GM12874 (cell line): ENCODE measurements at regions not wholly inside any gene's neighbourhood (a gene's known extent, or its start where the extent isn't known, plus 50 kb on each side); places are given as distances from the start of the nearest gene placed in this dataset.

Experiments
- TF ChIP-seq, protein P1 (sequence below): IDR thresholded peaks from 2 replicates; pipeline ENCODE4 v1.5.1; 2011; ENCODE audit warnings: low read depth, mild to moderate bottlenecking, control low read depth, low read length, moderate library complexity; ENCODE audit not compliant: insufficient read depth

DNA sequence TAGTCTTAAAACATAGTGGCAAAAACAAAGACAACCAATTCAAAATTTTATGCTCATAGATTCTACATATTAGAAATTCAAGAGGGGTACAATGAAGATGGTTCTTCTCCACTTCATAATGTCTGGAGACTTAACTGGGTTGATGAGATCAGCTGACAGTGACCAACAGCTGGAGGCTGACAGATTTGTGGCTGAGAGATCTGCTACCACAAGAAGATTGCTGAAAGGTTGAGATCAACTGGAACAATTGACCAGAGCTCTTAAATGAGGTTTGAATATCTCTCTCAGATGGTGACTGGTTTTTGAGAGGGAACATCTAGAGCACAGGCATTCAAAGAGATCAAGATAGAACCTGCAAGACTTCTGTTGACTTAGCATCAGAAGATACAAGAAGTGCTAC, 254.1 kb upstream of the ARPP21 start:
- TF ChIP-seq, protein P1, sequence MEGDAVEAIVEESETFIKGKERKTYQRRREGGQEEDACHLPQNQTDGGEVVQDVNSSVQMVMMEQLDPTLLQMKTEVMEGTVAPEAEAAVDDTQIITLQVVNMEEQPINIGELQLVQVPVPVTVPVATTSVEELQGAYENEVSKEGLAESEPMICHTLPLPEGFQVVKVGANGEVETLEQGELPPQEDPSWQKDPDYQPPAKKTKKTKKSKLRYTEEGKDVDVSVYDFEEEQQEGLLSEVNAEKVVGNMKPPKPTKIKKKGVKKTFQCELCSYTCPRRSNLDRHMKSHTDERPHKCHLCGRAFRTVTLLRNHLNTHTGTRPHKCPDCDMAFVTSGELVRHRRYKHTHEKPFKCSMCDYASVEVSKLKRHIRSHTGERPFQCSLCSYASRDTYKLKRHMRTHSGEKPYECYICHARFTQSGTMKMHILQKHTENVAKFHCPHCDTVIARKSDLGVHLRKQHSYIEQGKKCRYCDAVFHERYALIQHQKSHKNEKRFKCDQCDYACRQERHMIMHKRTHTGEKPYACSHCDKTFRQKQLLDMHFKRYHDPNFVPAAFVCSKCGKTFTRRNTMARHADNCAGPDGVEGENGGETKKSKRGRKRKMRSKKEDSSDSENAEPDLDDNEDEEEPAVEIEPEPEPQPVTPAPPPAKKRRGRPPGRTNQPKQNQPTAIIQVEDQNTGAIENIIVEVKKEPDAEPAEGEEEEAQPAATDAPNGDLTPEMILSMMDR = no peak

DNA sequence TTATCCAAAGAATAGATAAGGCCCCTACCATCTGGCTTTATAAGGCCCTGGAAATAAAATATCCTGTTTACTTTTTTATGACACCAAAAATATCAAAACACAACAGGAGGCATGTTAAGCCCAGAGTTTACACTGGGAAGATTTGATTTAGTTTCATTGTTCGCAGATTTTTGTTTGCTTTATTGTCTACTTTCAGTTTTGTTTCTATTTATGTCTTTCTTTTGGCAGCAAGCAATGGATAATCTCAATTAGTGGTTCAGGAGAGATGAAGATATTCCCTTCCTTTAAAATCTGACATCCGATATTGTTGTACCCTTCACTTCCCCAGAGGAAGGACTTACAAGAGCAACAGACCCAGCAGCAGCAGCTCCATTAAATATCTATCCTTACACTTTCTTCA, 249.4 kb upstream of the ARPP21 start:
- TF ChIP-seq, protein P1 = no peak

DNA sequence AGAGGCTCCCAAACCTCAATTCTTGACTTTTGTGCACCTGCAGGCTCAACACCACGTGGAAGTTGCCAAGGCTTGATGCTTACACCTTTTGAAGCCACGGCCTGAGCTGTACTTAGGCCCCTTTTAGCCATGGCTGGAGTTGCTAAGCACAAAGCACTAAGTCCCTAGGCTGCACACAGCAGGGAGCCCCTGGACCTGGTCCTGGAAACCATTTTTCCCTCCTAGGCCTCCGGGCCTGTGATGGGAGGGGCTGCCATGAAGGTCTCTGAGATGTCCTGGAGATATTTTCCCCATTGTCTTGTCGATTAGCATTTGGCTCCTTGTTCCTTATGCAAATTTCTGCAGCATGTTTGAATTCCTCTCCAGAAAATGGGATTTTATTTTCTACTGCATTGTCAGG, 247.1 kb upstream of the ARPP21 start:
- TF ChIP-seq, protein P1 = no peak

DNA sequence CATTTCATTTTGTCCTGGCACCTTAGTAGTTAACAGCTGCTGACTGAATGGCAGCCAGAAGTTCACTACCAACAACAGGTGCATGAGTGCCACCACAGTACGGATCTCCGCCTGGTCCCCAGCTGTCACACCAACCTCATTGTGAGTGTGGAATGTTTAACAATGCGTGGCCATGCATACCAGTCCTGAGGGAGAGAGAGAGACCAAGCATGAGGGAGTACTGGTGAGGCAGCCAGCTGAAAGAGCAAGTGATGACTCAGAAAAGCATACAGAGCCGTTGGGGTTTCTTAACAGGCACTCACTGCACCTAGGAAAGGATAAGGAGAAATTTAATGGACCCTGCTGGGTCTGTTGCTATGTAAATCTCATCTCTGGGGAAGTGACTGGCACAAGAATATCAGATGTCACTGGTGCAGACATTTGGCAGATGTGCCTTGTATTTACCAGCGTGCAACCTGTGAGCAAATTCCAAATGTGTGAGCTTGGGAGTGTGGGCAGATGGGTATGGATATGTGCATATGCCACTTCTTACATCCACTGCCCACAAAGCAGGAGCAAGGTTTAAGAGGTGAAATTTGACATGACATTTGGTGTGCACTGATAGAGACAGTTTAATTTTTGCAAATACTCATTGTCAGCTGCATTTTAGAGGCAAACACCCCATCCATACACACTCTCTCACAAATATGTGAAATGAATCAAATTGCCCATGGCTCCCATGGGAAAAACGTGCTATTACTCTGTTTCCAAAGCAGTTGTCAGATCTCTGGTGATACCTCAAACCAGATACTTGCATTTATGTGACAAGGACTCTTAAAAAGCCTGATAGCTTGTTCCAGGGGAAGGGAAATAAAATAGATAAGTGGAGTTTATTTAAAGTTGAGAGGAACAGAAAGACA, 245.2 kb upstream of the ARPP21 start:
- TF ChIP-seq, protein P1 = no peak

DNA sequence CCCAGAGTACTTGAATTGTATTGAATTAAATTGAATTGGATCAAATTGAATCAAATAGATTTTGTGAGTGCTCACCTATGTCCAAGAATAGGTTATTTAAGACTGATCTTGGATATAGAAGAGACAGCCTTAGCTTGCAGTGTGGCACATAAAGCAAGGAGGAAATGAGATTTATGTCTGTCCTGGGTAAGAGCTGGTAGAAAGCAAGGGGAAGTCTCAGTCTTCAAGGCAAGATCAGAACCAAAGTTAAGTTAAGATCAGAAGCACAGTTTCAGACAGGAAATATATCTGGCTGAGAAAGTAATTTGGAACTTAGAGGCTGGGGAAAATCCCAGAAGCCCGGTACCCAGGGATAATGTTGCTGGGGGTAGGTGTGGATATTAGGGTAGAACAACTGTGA, 244.4 kb upstream of the ARPP21 start:
- TF ChIP-seq, protein P1 = no peak

DNA sequence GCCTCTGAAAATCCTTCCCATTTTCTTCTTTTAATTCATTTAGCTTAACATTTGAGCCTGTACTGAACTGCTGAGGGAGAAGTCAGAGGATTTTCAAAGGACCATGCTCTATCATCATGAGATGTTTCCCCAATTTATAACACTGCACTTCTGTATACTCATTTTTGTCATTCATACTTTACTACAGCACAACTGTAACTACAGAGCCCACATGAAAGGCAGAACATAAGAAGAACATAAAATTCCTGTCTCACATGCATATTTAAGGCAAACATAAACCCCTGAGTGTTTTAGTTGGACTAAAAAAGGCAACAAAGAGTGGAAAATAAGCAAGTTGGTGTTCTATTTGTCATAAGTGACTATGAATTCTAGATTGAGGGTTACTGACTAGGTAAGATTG, 237.7 kb upstream of the ARPP21 start:
- TF ChIP-seq, protein P1 = no peak

DNA sequence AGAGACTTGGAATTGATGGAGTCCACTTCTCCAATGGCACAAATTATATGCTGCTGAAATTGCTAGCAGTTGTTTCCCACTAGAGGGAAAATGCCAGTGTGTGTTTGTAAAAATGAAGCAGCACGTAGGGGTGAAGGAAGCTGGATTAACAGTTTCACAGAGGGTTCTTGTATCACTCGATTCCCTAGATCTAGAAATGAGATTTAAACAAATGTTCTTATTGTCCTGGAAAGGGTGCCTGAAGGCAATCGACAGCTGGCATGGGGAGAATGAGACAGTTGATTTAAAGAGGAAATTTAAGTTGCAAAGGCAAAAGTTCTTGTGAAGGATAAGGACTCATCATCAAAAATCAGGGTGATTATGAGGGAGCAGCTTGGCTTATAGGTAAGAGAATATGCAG, 234.8 kb upstream of the ARPP21 start:
- TF ChIP-seq, protein P1 = no peak
